H1 (cell line): ENCODE measurements at regions not wholly inside any gene's neighbourhood (a gene's known extent, or its start where the extent isn't known, plus 50 kb on each side); places are given as distances from the start of the nearest gene placed in this dataset.

Experiments used
- CTCF ChIA-PET: fragments of 300-600 bp; sonication (Branson Sonifier 250); formaldehyde crosslinking; loops from one replicate; lab custom pipeline; 2021; ENCODE audit not compliant: partially characterized antibody; lab: Charles Lee
- POLR2A ChIA-PET: fragments of 300-600 bp; sonication (Branson Sonifier 250); formaldehyde crosslinking; loops from one replicate; lab custom pipeline; 2021; ENCODE audit warnings: inconsistent platforms; ENCODE audit not compliant: partially characterized antibody; lab: Charles Lee
- DNase-seq, 2 experiments: peaks; one replicate each; pipeline versions ENCODE4 v3.0.0 to v3.0.0-alpha.2; 2010 to 2022; ENCODE audit warnings: low spot score in 2 of 2, low read depth in 1 of 2, mixed read lengths in 1 of 2
- FAIRE-seq: peaks from 2 replicates; lab custom pipeline; 2011; peaks lifted over from hg19 to GRCh38; lab: Jason Lieb, UNC
- H2AFZ ChIP-seq: 2 replicates; pipeline ENCODE4 v1.8.1; 2012; ENCODE audit warnings: low read length, inconsistent platforms
- H2AK5ac ChIP-seq: 2 replicates; pipeline ENCODE4 v1.6.1; 2013; ENCODE audit warnings: low read depth, low read length
- H2BK120ac ChIP-seq: replicated peaks from 2 replicates; pipeline ENCODE3; 2013; ENCODE audit warnings: low read depth, low read length, inconsistent platforms
- H2BK12ac ChIP-seq: 2 replicates; pipeline ENCODE4 v1.6.1; 2013; ENCODE audit warnings: low read depth, low read length
- H2BK15ac ChIP-seq: 2 replicates; pipeline ENCODE4 v1.6.1; 2013; ENCODE audit warnings: low read length
- H2BK20ac ChIP-seq: 2 replicates; pipeline ENCODE4 v1.6.1; 2013; ENCODE audit warnings: low read length
- H2BK5ac ChIP-seq: 2 replicates; pipeline ENCODE4 v1.6.1; 2013; ENCODE audit warnings: low read depth, low read length
- H3K14ac ChIP-seq: 2 replicates; pipeline ENCODE4 v1.6.1; 2013; ENCODE audit warnings: inconsistent platforms; ENCODE audit not compliant: insufficient read length
- H3K18ac ChIP-seq: 2 replicates; pipeline ENCODE4 v1.6.1; 2013; ENCODE audit warnings: low read length; ENCODE audit errors: extremely low read depth
- H3K23ac ChIP-seq: 2 replicates; pipeline ENCODE4 v1.6.1; 2013; ENCODE audit warnings: inconsistent platforms; ENCODE audit not compliant: insufficient read length
- H3K23me2 ChIP-seq: 2 replicates; pipeline ENCODE4 v1.6.1; 2013; ENCODE audit warnings: low read depth, low read length
- H3K27ac ChIP-seq: 2 replicates; pipeline ENCODE4 v1.6.1; 2011; ENCODE audit warnings: low read depth, low read length, inconsistent platforms
- H3K27me3 ChIP-seq, 4 experiments: replicated peaks in 1 of 4; 1 replicate in 1 of 4; 2 replicates in 3 of 4; pipeline versions ENCODE4 v1.6.1 to v1.8.1; 2011 to 2013; ENCODE audit warnings: low read length in 3 of 4, mild to moderate bottlenecking in 3 of 4, inconsistent platforms in 2 of 4, mixed read lengths in 2 of 4, moderate library complexity in 1 of 4; ENCODE audit not compliant: control insufficient read depth in 3 of 4, insufficient read depth in 3 of 4; ENCODE audit errors: extremely low read depth in 1 of 4
- H3K36me3 ChIP-seq, 4 experiments: 2 replicates each; pipeline versions ENCODE4 v1.6.1 to v1.8.1; 2011 to 2013; ENCODE audit warnings: mild to moderate bottlenecking in 4 of 4, low read length in 3 of 4, moderate library complexity in 2 of 4, control low read depth in 1 of 4, inconsistent platforms in 1 of 4; ENCODE audit not compliant: insufficient read depth in 4 of 4, control insufficient read depth in 2 of 4
- H3K4ac ChIP-seq: replicated peaks from 2 replicates; pipeline ENCODE3; 2013; ENCODE audit warnings: low read length, low read depth, mixed read lengths, inconsistent platforms; ENCODE audit not compliant: insufficient read length
- H3K4me1 ChIP-seq, 4 experiments: replicated peaks in 1 of 4; 1 replicate in 1 of 4; 2 replicates in 3 of 4; pipeline versions ENCODE4 v1.6.1 to v1.8.1; 2011 to 2013; ENCODE audit warnings: low read length in 3 of 4, inconsistent platforms in 2 of 4, mixed read lengths in 1 of 4; ENCODE audit not compliant: insufficient read depth in 4 of 4, control insufficient read depth in 3 of 4
- H3K4me2 ChIP-seq, 2 experiments: 2 replicates each; pipeline versions ENCODE4 v1.6.1 to v1.8.1; 2011 to 2013; ENCODE audit warnings: low read depth in 2 of 2, low read length in 2 of 2, control low read depth in 1 of 2, inconsistent platforms in 1 of 2, mild to moderate bottlenecking in 1 of 2; ENCODE audit not compliant: insufficient read depth in 1 of 2
- H3K4me3 ChIP-seq, 4 experiments: fragments of 200-600, 300-600 bp in 1 of 4; sonication (generic), shearing (Covaris generic), sonication (Bioruptor Twin) in 1 of 4; 2 replicates each; pipeline versions ENCODE4 v1.5.1 to v1.8.1; 2011 to 2016; ENCODE audit warnings: low read length in 4 of 4, low read depth in 3 of 4, control low read depth in 2 of 4, inconsistent platforms in 2 of 4, mild to moderate bottlenecking in 2 of 4, mixed read lengths in 1 of 4, moderate library complexity in 1 of 4; ENCODE audit not compliant: insufficient read depth in 2 of 4; ENCODE audit errors: extremely low read depth in 1 of 4
- H3K56ac ChIP-seq: replicated peaks from 2 replicates; pipeline ENCODE3; 2013; ENCODE audit warnings: low read depth, mild to moderate bottlenecking, mixed read lengths, low read length, inconsistent platforms; ENCODE audit not compliant: insufficient read length
- H3K79me1 ChIP-seq: 2 replicates; pipeline ENCODE4 v1.6.1; 2013; ENCODE audit warnings: low read depth, low read length, control low read depth
- H3K79me2 ChIP-seq, 2 experiments: 2 replicates each; pipeline versions ENCODE4 v1.6.1 to v1.8.1; 2012 to 2013; ENCODE audit warnings: low read length in 2 of 2, mild to moderate bottlenecking in 2 of 2, inconsistent platforms in 1 of 2; ENCODE audit not compliant: insufficient read depth in 2 of 2, control insufficient read depth in 1 of 2
- H3K9ac ChIP-seq, 4 experiments: replicated peaks in 1 of 4; 1 replicate in 1 of 4; 2 replicates in 3 of 4; pipeline versions ENCODE4 v1.6.1 to v1.8.1; 2011 to 2013; ENCODE audit warnings: low read depth in 3 of 4, low read length in 3 of 4, control low read depth in 2 of 4, mild to moderate bottlenecking in 2 of 4, moderate library complexity in 2 of 4, inconsistent platforms in 1 of 4; ENCODE audit errors: extremely low read depth in 1 of 4
- H3K9me3 ChIP-seq, 2 experiments: 2 replicates each; pipeline versions ENCODE4 v1.6.1 to v1.8.1; 2012 to 2013; ENCODE audit warnings: mild to moderate bottlenecking in 2 of 2, moderate library complexity in 2 of 2, control low read depth in 1 of 2, inconsistent platforms in 1 of 2, low read depth in 1 of 2, low read length in 1 of 2, mixed read lengths in 1 of 2; ENCODE audit not compliant: insufficient read depth in 2 of 2
- H4K20me1 ChIP-seq, 2 experiments: replicated peaks in 1 of 2; 2 replicates each; pipeline versions ENCODE3 to v1.8.1; 2011 to 2013; ENCODE audit warnings: inconsistent platforms in 2 of 2, low read length in 2 of 2, mild to moderate bottlenecking in 1 of 2; ENCODE audit not compliant: insufficient read depth in 2 of 2, control insufficient read depth in 1 of 2
- H4K5ac ChIP-seq: 2 replicates; pipeline ENCODE4 v1.6.1; 2013; ENCODE audit warnings: low read length, low read depth, mixed read lengths, inconsistent platforms; ENCODE audit not compliant: insufficient read length
- H4K8ac ChIP-seq: 2 replicates; pipeline ENCODE4 v1.8.0; 2013; ENCODE audit warnings: mild to moderate bottlenecking, moderate library complexity, low read length, inconsistent platforms; ENCODE audit not compliant: insufficient read depth; ENCODE audit errors: extremely low read depth
- H4K91ac ChIP-seq: replicated peaks from 2 replicates; pipeline ENCODE3; 2013; ENCODE audit warnings: low read length, mixed read lengths, inconsistent platforms; ENCODE audit not compliant: insufficient read length
- ATF3 ChIP-seq: IDR thresholded peaks from 2 replicates; pipeline ENCODE4 v1.6.1; 2011; ENCODE audit warnings: low read depth, mild to moderate bottlenecking, low read length; ENCODE audit not compliant: insufficient read depth
- BCL11A ChIP-seq, 2 experiments: IDR thresholded peaks; one replicate each; pipeline ENCODE4 v1.6.1; 2011; ENCODE audit warnings: low read depth in 2 of 2, low read length in 2 of 2, mild to moderate bottlenecking in 2 of 2
- CHD2 ChIP-seq: IDR thresholded peaks from 2 replicates; pipeline ENCODE4 v1.6.1; 2012; ENCODE audit warnings: low read length, improper control_type of control experiment
- CREB1 ChIP-seq: IDR thresholded peaks from 2 replicates; pipeline ENCODE4 v1.6.1; 2012; ENCODE audit warnings: inconsistent platforms
- EZH2 ChIP-seq: fragments of 200-600 bp; sonication (generic); IDR thresholded peaks from 2 replicates; pipeline ENCODE4 v1.7.1; 2012; ENCODE audit warnings: low read depth, mild to moderate bottlenecking, moderate library complexity, low read length, inconsistent platforms; ENCODE audit not compliant: severe bottlenecking
- FOSL1 ChIP-seq: IDR thresholded peaks from 2 replicates; pipeline ENCODE4 v1.6.1; 2011; ENCODE audit warnings: mild to moderate bottlenecking, low read depth, low read length, moderate library complexity; ENCODE audit not compliant: insufficient read depth
- GABPA ChIP-seq: IDR thresholded peaks from 2 replicates; pipeline ENCODE4 v1.6.1; 2011; ENCODE audit warnings: mild to moderate bottlenecking, low read length, moderate library complexity, borderline replicate concordance; ENCODE audit not compliant: insufficient read depth
- HDAC6 ChIP-seq: IDR thresholded peaks from one replicate; pipeline ENCODE4 v1.7.1; 2012; ENCODE audit warnings: low read depth, mild to moderate bottlenecking, inconsistent platforms, low read length, moderate library complexity
- NRF1 ChIP-seq: IDR thresholded peaks from 2 replicates; pipeline ENCODE4 v1.6.1; 2011; ENCODE audit warnings: mild to moderate bottlenecking, low read depth, low read length, improper control_type of control experiment
- RBBP5 ChIP-seq: IDR thresholded peaks from 2 replicates; pipeline ENCODE4 v1.7.1; 2012; ENCODE audit warnings: low read depth, mild to moderate bottlenecking, inconsistent platforms, low read length, moderate library complexity, borderline replicate concordance
- SP1 ChIP-seq: IDR thresholded peaks from 2 replicates; pipeline ENCODE4 v1.6.1; 2011; ENCODE audit warnings: low read depth, low read length
- SP4 ChIP-seq: IDR thresholded peaks from 2 replicates; pipeline ENCODE4 v1.6.1; 2012; ENCODE audit warnings: low read length, inconsistent platforms
- WGBS, 2 experiments: shearing (Covaris generic) in 1 of 2; methylation state at CpG; one replicate each; pipeline versions ENCODE4 v1.1.6 to v1.1.7; 2013 to 2015; ENCODE audit warnings: low lambda C conversion rate in 2 of 2, mixed read lengths in 2 of 2, inconsistent platforms in 1 of 2, low coverage in 1 of 2, missing lambda C conversion rate in 1 of 2; ENCODE audit not compliant: insufficient replicate concordance in 2 of 2, insufficient coverage in 1 of 2, insufficient read length in 1 of 2; ENCODE audit errors: extremely low coverage in 1 of 2, missing lambda C conversion rate in 1 of 2; 5-methylcytosine and 5-hydroxymethylcytosine counted together

DNA sequence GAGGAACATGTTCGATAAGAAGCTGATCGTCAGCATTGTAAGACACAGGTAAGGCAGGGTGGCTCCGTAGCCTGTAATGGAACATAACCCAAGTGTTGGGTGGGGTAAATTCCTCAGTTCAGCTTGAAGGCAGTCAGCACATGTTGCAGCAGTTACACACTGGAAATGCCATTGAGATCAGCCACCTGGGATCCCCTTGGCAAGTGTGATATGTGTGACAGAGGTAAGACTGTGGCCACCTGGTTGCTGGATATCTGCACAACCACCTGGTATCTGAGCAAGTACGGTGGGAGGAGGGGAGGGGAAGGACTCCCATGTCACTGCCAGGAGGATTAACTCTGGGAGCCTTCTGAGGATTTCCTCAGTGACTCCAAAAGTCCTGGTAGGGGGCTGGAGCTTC lies 158.0 kb upstream of the CAND1 start:
- no peaks in the 10 kb centered on the region for H3K79me2 ChIP-seq
- H3K23me2 ChIP-seq, result no peaks in the 10 kb centered on the region
- no peaks in the 10 kb centered on the region for H3K36me3 ChIP-seq
- WGBS, 2 experiments, result 93% methylated on average over 4 of the region's 4 CpGs; no CpG with 5 or more reads in 1 of the 2 experiments
- H2BK120ac ChIP-seq, result no peak overlapping the region
- H4K5ac ChIP-seq, result no peak overlapping the region
- ChIA-PET CTCF (interaction anchor here (0.8 to 1.2 kb wide), 2 partner anchors 13 to 109 kb away, joined by 4 read pairs; no protein-coding TSS in a partner anchor), POLR2A (no interaction called here)
- H4K91ac ChIP-seq, result no peak overlapping the region
- TF ChIP-seq ATF3, result no peak
- TF ChIP-seq CREB1, result no peak
- TF ChIP-seq FOSL1, result no peak
- TF ChIP-seq EZH2, result no peak
- no peak for TF ChIP-seq CHD2
- TF ChIP-seq SP1, result no peak
- no peak for TF ChIP-seq RBBP5
- TF ChIP-seq GABPA, result no peak
- no peak for TF ChIP-seq SP4
- TF ChIP-seq HDAC6, result no peak
- TF ChIP-seq NRF1, result no peak
- TF ChIP-seq BCL11A (IDR thresholded peaks at IDR 0.05; ENCODE audit: low read depth in 2 of 2, low read length in 2 of 2), result no peak
- H3K14ac ChIP-seq, result no peak overlapping the region
- no peak overlapping the region for H3K4me2 ChIP-seq
- H2BK12ac ChIP-seq, result no peak overlapping the region
- DNase-seq (no peak), FAIRE-seq (no peak)
- H4K8ac ChIP-seq, result no peak overlapping the region
- H3K4me1 ChIP-seq, result no peaks in the 10 kb centered on the region
- H2AK5ac ChIP-seq, result no peak overlapping the region
- no peak overlapping the region for H3K56ac ChIP-seq
- H3K23ac ChIP-seq, result no peak overlapping the region
- H3K4me3 ChIP-seq, result no peak overlapping the region
- no peak overlapping the region for H3K18ac ChIP-seq
- H2AFZ ChIP-seq, result peak overlapping the region; percentile 83
- H3K4ac ChIP-seq, result no peak overlapping the region
- H3K9me3 ChIP-seq, result no peaks in the 10 kb centered on the region
- H3K9ac ChIP-seq, result no peak overlapping the region
- no peaks in the 10 kb centered on the region for H3K27me3 ChIP-seq
- H3K79me1 ChIP-seq, result no peaks in the 10 kb centered on the region
- no peak overlapping the region for H2BK5ac ChIP-seq
- H3K27ac ChIP-seq, result no peak overlapping the region
- no peak overlapping the region for H2BK20ac ChIP-seq
- H4K20me1 ChIP-seq, result no peaks in the 10 kb centered on the region
- no peak overlapping the region for H2BK15ac ChIP-seq
